GM12878 (cell line): ENCODE measurements at regions not wholly inside any gene's neighbourhood (a gene's known extent, or its start where the extent isn't known, plus 50 kb on each side); places are given as distances from the start of the nearest gene placed in this dataset.

Experiments used
- CEBPB ChIP-seq, 2 experiments: fragments of 150-350 bp in 1 of 2; IDR thresholded peaks; 2 replicates each; pipeline ENCODE4 v1.6.1; 2012 to 2014; ENCODE audit warnings: low read depth in 2 of 2, low read length in 2 of 2, borderline replicate concordance in 1 of 2, inconsistent platforms in 1 of 2
- CHD1 ChIP-seq: IDR thresholded peaks from 2 replicates; pipeline ENCODE4 v1.6.1; 2012; ENCODE audit warnings: low read depth, low read length, improper control_type of control experiment
- CHD2 ChIP-seq: IDR thresholded peaks from 2 replicates; pipeline ENCODE4 v1.6.1; 2011; ENCODE audit warnings: low read depth, low read length, improper control_type of control experiment, borderline replicate concordance
- CUX1 ChIP-seq: IDR thresholded peaks from 2 replicates; pipeline ENCODE4 v1.6.1; 2012; ENCODE audit warnings: improper control_type of control experiment, low read depth, low read length; ENCODE audit not compliant: insufficient replicate concordance
- E2F4 ChIP-seq: IDR thresholded peaks from 2 replicates; pipeline ENCODE4 v1.6.1; 2012; ENCODE audit warnings: low read depth, low read length, improper control_type of control experiment
- E2F8 ChIP-seq: fragments of 450-650 bp; IDR thresholded peaks from 2 replicates; pipeline ENCODE4 v1.6.1; 2018; ENCODE audit warnings: mild to moderate bottlenecking, low read depth, moderate library complexity; ENCODE audit not compliant: partially characterized antibody
- HDGF ChIP-seq: fragments of 450-650 bp; IDR thresholded peaks from 2 replicates; pipeline ENCODE4 v1.6.1; 2016; ENCODE audit warnings: antibody characterized with exemption
- MEF2A ChIP-seq: IDR thresholded peaks from 2 replicates; pipeline ENCODE4 v1.6.1; 2011; ENCODE audit warnings: low read depth, mild to moderate bottlenecking, low read length, moderate library complexity; ENCODE audit not compliant: insufficient read depth
- MTA3 ChIP-seq: IDR thresholded peaks from 2 replicates; pipeline ENCODE4 v1.6.1; 2012; ENCODE audit warnings: low read length, inconsistent platforms, borderline replicate concordance
- NRF1 ChIP-seq: conservative IDR thresholded peaks from 2 replicates; pipeline ENCODE4 v1.6.1; 2011; ENCODE audit warnings: mild to moderate bottlenecking, low read depth, low read length, improper control_type of control experiment
- PAX8 ChIP-seq: fragments of 450-650 bp; IDR thresholded peaks from 2 replicates; pipeline ENCODE4 v1.6.1; 2017; ENCODE audit warnings: mild to moderate bottlenecking, moderate library complexity
- POLR2AphosphoS2 ChIP-seq: IDR thresholded peaks from 2 replicates; pipeline ENCODE4 v1.6.1; 2011; ENCODE audit warnings: low read depth, mild to moderate bottlenecking, low read length, improper control_type of control experiment, moderate library complexity
- RUNX3 ChIP-seq: IDR thresholded peaks from 2 replicates; pipeline ENCODE4 v1.6.1; 2012; ENCODE audit warnings: low read length, inconsistent platforms
- SMC3 ChIP-seq: IDR thresholded peaks from 2 replicates; pipeline ENCODE4 v1.6.1; 2011; ENCODE audit warnings: low read length, improper control_type of control experiment, borderline replicate concordance
- SPI1 ChIP-seq: IDR thresholded peaks from 2 replicates; pipeline ENCODE4 v1.6.1; 2011; ENCODE audit warnings: low read depth, mild to moderate bottlenecking, low read length, moderate library complexity, borderline replicate concordance; ENCODE audit not compliant: insufficient read depth
- TBL1XR1 ChIP-seq: IDR thresholded peaks from 2 replicates; pipeline ENCODE4 v1.6.1; 2012; ENCODE audit warnings: low read depth, low read length, improper control_type of control experiment
- YBX1 ChIP-seq: fragments of 450-650 bp; IDR thresholded peaks from 2 replicates; pipeline ENCODE4 v1.6.1; 2016; ENCODE audit warnings: antibody characterized with exemption
- ZNF274 ChIP-seq: IDR thresholded peaks from one replicate; pipeline ENCODE4 v1.8.0; 2011; ENCODE audit not compliant: insufficient read length, insufficient read depth
- TF ChIP-seq, protein P1 (sequence below): IDR thresholded peaks from 2 replicates; pipeline ENCODE4 v1.6.1; 2011; ENCODE audit warnings: mild to moderate bottlenecking, low read depth, low read length, moderate library complexity; ENCODE audit not compliant: insufficient replicate concordance
- TF ChIP-seq, protein P2 (sequence below): IDR thresholded peaks from 2 replicates; pipeline ENCODE4 v1.6.1; 2011; ENCODE audit warnings: borderline replicate concordance, low read depth, mild to moderate bottlenecking, moderate library complexity, low read length; ENCODE audit not compliant: insufficient read depth, poor library complexity, severe bottlenecking

- no peak for TF ChIP-seq E2F4
- no peak for TF ChIP-seq YBX1
- no peak for TF ChIP-seq HDGF
- TF ChIP-seq NRF1: no peak
- TF ChIP-seq CUX1: no peak
- TF ChIP-seq MTA3: no peak; the same call in 1 of the 2 replicates
- no peak for TF ChIP-seq TBL1XR1
- TF ChIP-seq CHD2: no peak
- peak in 1 of 2 experiments; percentile 24; a peak in 1 of 4 replicates for TF ChIP-seq CEBPB (IDR thresholded peaks at IDR 0.05; ENCODE audit: borderline replicate concordance in 1 of 2, low read depth in 2 of 2, low read length in 2 of 2)
- 0 out of 2 replicates have a peak, but pooled peaks have one; percentile 50 for TF ChIP-seq MEF2A
- TF ChIP-seq ZNF274: no peak
- TF ChIP-seq, protein P1, sequence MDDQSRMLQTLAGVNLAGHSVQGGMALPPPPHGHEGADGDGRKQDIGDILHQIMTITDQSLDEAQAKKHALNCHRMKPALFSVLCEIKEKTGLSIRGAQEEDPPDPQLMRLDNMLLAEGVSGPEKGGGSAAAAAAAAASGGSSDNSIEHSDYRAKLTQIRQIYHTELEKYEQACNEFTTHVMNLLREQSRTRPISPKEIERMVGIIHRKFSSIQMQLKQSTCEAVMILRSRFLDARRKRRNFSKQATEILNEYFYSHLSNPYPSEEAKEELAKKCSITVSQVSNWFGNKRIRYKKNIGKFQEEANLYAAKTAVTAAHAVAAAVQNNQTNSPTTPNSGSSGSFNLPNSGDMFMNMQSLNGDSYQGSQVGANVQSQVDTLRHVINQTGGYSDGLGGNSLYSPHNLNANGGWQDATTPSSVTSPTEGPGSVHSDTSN: no peak
- TF ChIP-seq SPI1: no peak
- TF ChIP-seq, protein P2, sequence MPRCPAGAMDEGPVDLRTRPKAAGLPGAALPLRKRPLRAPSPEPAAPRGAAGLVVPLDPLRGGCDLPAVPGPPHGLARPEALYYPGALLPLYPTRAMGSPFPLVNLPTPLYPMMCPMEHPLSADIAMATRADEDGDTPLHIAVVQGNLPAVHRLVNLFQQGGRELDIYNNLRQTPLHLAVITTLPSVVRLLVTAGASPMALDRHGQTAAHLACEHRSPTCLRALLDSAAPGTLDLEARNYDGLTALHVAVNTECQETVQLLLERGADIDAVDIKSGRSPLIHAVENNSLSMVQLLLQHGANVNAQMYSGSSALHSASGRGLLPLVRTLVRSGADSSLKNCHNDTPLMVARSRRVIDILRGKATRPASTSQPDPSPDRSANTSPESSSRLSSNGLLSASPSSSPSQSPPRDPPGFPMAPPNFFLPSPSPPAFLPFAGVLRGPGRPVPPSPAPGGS: peak; percentile 39
- TF ChIP-seq E2F8: no peak
- TF ChIP-seq POLR2AphosphoS2: no peak
- TF ChIP-seq SMC3: no peak
- peak; percentile 90 for TF ChIP-seq RUNX3
- no peak for TF ChIP-seq PAX8
- no peak for TF ChIP-seq CHD1
Observed at GRCh38 chr2:62363166-62363565, 142.8 kb downstream of the TMEM17 start (continued).
